ENCODE measurements at regions not wholly inside any gene's neighbourhood (a gene's known extent, or its start where the extent isn't known, plus 50 kb on each side); places are given as distances from the start of the nearest gene placed in this dataset.

- H3K4me3 ChIP-seq (ENCODE audit: low read depth, low read length, poor library complexity, severe bottlenecking) = no peak overlapping the region
- no peaks in the 10 kb centered on the region for H3F3A ChIP-seq (ENCODE audit: insufficient read depth, low read length)
- no peaks in the 10 kb centered on the region for H3K36me3 ChIP-seq (ENCODE audit: insufficient read depth, low read length)
- H4K20me1 ChIP-seq (ENCODE audit: insufficient read depth, low read length) = no peaks in the 10 kb centered on the region
- H2AFZ ChIP-seq (ENCODE audit: low read length) = no peak overlapping the region
- H3K9me3 ChIP-seq (ENCODE audit: low read length) = no peaks in the 10 kb centered on the region
- TF ChIP-seq EZH2 (IDR thresholded peaks at IDR 0.05; ENCODE audit: borderline replicate concordance, low read length) = no peak
- no peak for TF ChIP-seq CTCF (IDR thresholded peaks at IDR 0.05; ENCODE audit: low read length)
- no peak overlapping the region for H3K9ac ChIP-seq (ENCODE audit: low read length)
- no peak overlapping the region for H3K27ac ChIP-seq (ENCODE audit: low read depth, low read length, poor library complexity, severe bottlenecking)
- H3K27me3 ChIP-seq (ENCODE audit: insufficient read depth, low read length) = peaks cover 6% of the 10 kb centered on the region; the same call in 1 of the 2 replicates
- no peaks in the 10 kb centered on the region for H3K4me1 ChIP-seq (ENCODE audit: insufficient read depth, low read length, severe bottlenecking)
- H3K9me2 ChIP-seq (ENCODE audit: low read depth, low read length) = no peaks in the 10 kb centered on the region
- no peaks in the 10 kb centered on the region for H3K79me2 ChIP-seq (ENCODE audit: insufficient read depth, low read length)
- no peak overlapping the region for H3K4me2 ChIP-seq (ENCODE audit: low read length)
These were observed 50.2 kb upstream of the GTF3A start for GRCh38 chr13:27374126-27374613.
